ENCODE measurements at regions not wholly inside any gene's neighbourhood (a gene's known extent, or its start where the extent isn't known, plus 50 kb on each side); places are given as distances from the start of the nearest gene placed in this dataset.
"Not testable (repeated sequence)": the region's sequence is repeated elsewhere in the genome, so short reads cannot be mapped to it uniquely, and the experiment has no call there.

- peaks cover 23% of the 10 kb centered on the region for H3K27me3 Mint-ChIP-seq
- no peak overlapping the region for H3K27ac Mint-ChIP-seq
- no peaks in the 10 kb centered on the region for H3K36me3 Mint-ChIP-seq (ENCODE audit: low read depth)
These were observed 76.9 kb upstream of the EFCAB3 start for GRCh38 chr17:62303476-62303875.

GRCh38 chr17:62300697-62301096 lies 79.7 kb upstream of the EFCAB3 start:
- POLR2A ChIA-PET, result no interaction called here
- Mint-ChIP-seq H3K27me3 (peaks cover 6% of the 10 kb centered on the region), H3K27ac (no peak overlapping the region), H3K4me1 (ENCODE audit: low read depth) (no peaks in the 10 kb centered on the region), H3K4me3 (no peak overlapping the region), H3K9me3 (peaks cover 3% of the 10 kb centered on the region), H3K36me3 (ENCODE audit: low read depth) (no peaks in the 10 kb centered on the region)
- intact Hi-C loops (cut with micrococcal nuclease), result no loop called here
- ATAC-seq (no peak), DNase-seq (no peak)
- TF ChIP-seq CTCF (IDR thresholded peaks at IDR 0.05), result no peak
- CTCF ChIA-PET, result no interaction called here

More at GRCh38 chr17:62303476-62303875, 76.9 kb upstream of the EFCAB3 start:
- DNase-seq (no peak), ATAC-seq (no peak)
- intact Hi-C loops (cut with micrococcal nuclease), result no loop called here
- no peak overlapping the region for H3K4me3 Mint-ChIP-seq
- H3K4me1 Mint-ChIP-seq (ENCODE audit: low read depth), result no peaks in the 10 kb centered on the region
- no peak for TF ChIP-seq CTCF (IDR thresholded peaks at IDR 0.05)
- peaks cover 3% of the 10 kb centered on the region for H3K9me3 Mint-ChIP-seq
- CTCF ChIA-PET, result no interaction called here
- POLR2A ChIA-PET, result no interaction called here

- H3K9me3 Mint-ChIP-seq; intact Hi-C loops (cut with micrococcal nuclease); POLR2A ChIA-PET; H3K4me1 Mint-ChIP-seq (ENCODE audit: low read depth); H3K4me3 Mint-ChIP-seq; H3K36me3 Mint-ChIP-seq (ENCODE audit: low read depth); ATAC-seq; H3K27ac Mint-ChIP-seq; DNase-seq; CTCF ChIA-PET; H3K27me3 Mint-ChIP-seq: not testable (repeated sequence)
These were observed 105.1 kb upstream of the EFCAB3 start for GRCh38 chr17:62275290-62275689.

- POLR2A ChIA-PET; H3K27ac Mint-ChIP-seq; CTCF ChIA-PET; intact Hi-C loops (cut with micrococcal nuclease); H3K4me3 Mint-ChIP-seq; ATAC-seq; DNase-seq; H3K36me3 Mint-ChIP-seq (ENCODE audit: low read depth); H3K9me3 Mint-ChIP-seq; H3K27me3 Mint-ChIP-seq; H3K4me1 Mint-ChIP-seq (ENCODE audit: low read depth): not testable (repeated sequence)
These were observed 112.0 kb upstream of the EFCAB3 start for GRCh38 chr17:62268361-62268760.

GRCh38 chr17:62264974-62265373 lies 115.4 kb upstream of the EFCAB3 start:
- POLR2A ChIA-PET; H3K36me3 Mint-ChIP-seq (ENCODE audit: low read depth); DNase-seq; CTCF ChIA-PET; H3K27me3 Mint-ChIP-seq; H3K9me3 Mint-ChIP-seq; ATAC-seq; H3K4me3 Mint-ChIP-seq; intact Hi-C loops (cut with micrococcal nuclease); H3K27ac Mint-ChIP-seq; H3K4me1 Mint-ChIP-seq (ENCODE audit: low read depth): not testable (repeated sequence)

GRCh38 chr17:62255791-62256190 lies 124.6 kb upstream of the EFCAB3 start:
- H3K36me3 Mint-ChIP-seq (ENCODE audit: low read depth); H3K27me3 Mint-ChIP-seq: not testable (repeated sequence)

GRCh38 chr17:62242076-62242475 lies 138.3 kb upstream of the EFCAB3 start:
- POLR2A ChIA-PET; H3K36me3 Mint-ChIP-seq (ENCODE audit: low read depth); H3K27me3 Mint-ChIP-seq; H3K27ac Mint-ChIP-seq; ATAC-seq; CTCF ChIA-PET; DNase-seq; H3K4me1 Mint-ChIP-seq (ENCODE audit: low read depth); intact Hi-C loops (cut with micrococcal nuclease); H3K9me3 Mint-ChIP-seq; H3K4me3 Mint-ChIP-seq: not testable (repeated sequence)

More at GRCh38 chr17:62255791-62256190, 124.6 kb upstream of the EFCAB3 start:
- CTCF ChIA-PET; H3K4me1 Mint-ChIP-seq (ENCODE audit: low read depth); POLR2A ChIA-PET; H3K27ac Mint-ChIP-seq; DNase-seq; ATAC-seq; H3K4me3 Mint-ChIP-seq; H3K9me3 Mint-ChIP-seq; intact Hi-C loops (cut with micrococcal nuclease): not testable (repeated sequence)

- ATAC-seq; H3K4me1 Mint-ChIP-seq (ENCODE audit: low read depth); POLR2A ChIA-PET; H3K36me3 Mint-ChIP-seq (ENCODE audit: low read depth); H3K9me3 Mint-ChIP-seq; intact Hi-C loops (cut with micrococcal nuclease); H3K27ac Mint-ChIP-seq; H3K4me3 Mint-ChIP-seq; H3K27me3 Mint-ChIP-seq; DNase-seq; CTCF ChIA-PET: not testable (repeated sequence)
These were observed 140.8 kb upstream of the EFCAB3 start for GRCh38 chr17:62239569-62239968.

- POLR2A ChIA-PET, CTCF ChIA-PET: not testable (repeated sequence)
These were observed 141.6 kb upstream of the EFCAB3 start for GRCh38 chr17:62238551-62239338.

GRCh38 chr17:62233822-62234481 lies 146.4 kb upstream of the EFCAB3 start:
- H3K27ac Mint-ChIP-seq; H3K4me3 Mint-ChIP-seq; H3K4me1 Mint-ChIP-seq (ENCODE audit: low read depth); H3K9me3 Mint-ChIP-seq; DNase-seq; intact Hi-C loops (cut with micrococcal nuclease); ATAC-seq; POLR2A ChIA-PET; CTCF ChIA-PET; H3K36me3 Mint-ChIP-seq (ENCODE audit: low read depth); H3K27me3 Mint-ChIP-seq: not testable (repeated sequence)

More at GRCh38 chr17:62238551-62239338, 141.6 kb upstream of the EFCAB3 start:
- H3K36me3 Mint-ChIP-seq (ENCODE audit: low read depth); intact Hi-C loops (cut with micrococcal nuclease); H3K27me3 Mint-ChIP-seq; H3K9me3 Mint-ChIP-seq; H3K4me3 Mint-ChIP-seq; H3K27ac Mint-ChIP-seq; ATAC-seq; H3K4me1 Mint-ChIP-seq (ENCODE audit: low read depth); DNase-seq: not testable (repeated sequence)

All from activated CD8-positive, alpha-beta T cell treated with anti-CD3 and anti-CD28 coated beads for 36 hours (primary cell).